SK-N-MC (cell line): ENCODE measurements at regions not wholly inside any gene's neighbourhood (a gene's known extent, or its start where the extent isn't known, plus 50 kb on each side); places are given as distances from the start of the nearest gene placed in this dataset.

Source experiments
- EZH2 ChIP-seq: fragments of 200-600 bp; sonication (generic); IDR thresholded peaks from one replicate; pipeline ENCODE4 v1.6.1; 2017; ENCODE audit warnings: antibody characterized with exemption
- POLR2AphosphoS5 ChIP-seq: IDR thresholded peaks from 2 replicates; pipeline ENCODE4 v1.6.1; 2012; ENCODE audit warnings: mild to moderate bottlenecking, low read depth, low read length, borderline replicate concordance

DNA sequence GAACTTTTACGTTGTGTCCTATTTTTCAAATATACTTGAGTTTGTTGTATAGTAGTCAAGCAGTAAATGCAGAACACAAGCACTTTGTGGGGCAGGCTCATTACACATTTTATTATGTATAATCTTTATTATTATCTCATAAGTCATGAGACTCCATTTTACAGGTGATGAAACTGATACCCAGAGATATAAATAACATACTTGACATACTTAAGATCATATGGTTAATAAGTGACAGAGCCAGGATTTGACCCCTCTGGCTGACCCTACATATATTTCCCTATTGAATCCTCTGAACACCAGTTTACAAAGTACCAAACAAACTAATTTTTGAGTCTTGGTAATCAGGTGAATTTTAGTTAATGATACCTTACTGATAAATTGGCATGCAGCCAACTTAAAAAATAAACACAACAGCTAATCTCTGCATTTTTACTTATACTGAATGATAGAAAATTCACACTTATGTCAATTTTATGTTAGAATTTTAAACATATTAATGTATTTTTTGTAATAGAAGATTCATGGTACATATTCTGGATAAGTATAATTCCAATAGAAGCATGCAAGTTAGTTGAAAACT is 305.0 kb upstream of the MEF2C start:
- no peak for TF ChIP-seq POLR2AphosphoS5
- no peak for TF ChIP-seq EZH2
